Gastroesophageal sphincter (tissue), 4 donors: ENCODE measurements at regions not wholly inside any gene's neighbourhood (a gene's known extent, or its start where the extent isn't known, plus 50 kb on each side); places are given as distances from the start of the nearest gene placed in this dataset.

Experiments used
- ATAC-seq: fragments of 150-250 bp; one replicate; pipeline ENCODE4 v1.9.1; 2016; ENCODE audit warnings: mild to moderate bottlenecking, moderate library complexity
- H3K27ac ChIP-seq, 4 donors: fragments of 200-600 bp; sonication (generic) in 3 of 4; 1 replicate in 3 of 4; 2 replicates in 1 of 4; pipeline ENCODE4 v1.5.1; 2016 to 2019
- H3K27me3 ChIP-seq: fragments of 200-600 bp; sonication (generic); one replicate; pipeline ENCODE4 v1.5.1; 2019
- H3K36me3 ChIP-seq, 2 donors: fragments of 200-600 bp; sonication (generic); one replicate each; pipeline ENCODE4 v1.5.1; 2019; ENCODE audit warnings: control low read depth in 1 of 2
- H3K4me1 ChIP-seq, 3 donors: fragments of 200-600 bp; sonication (generic); 1 replicate in 2 of 3; 2 replicates in 1 of 3; pipeline ENCODE4 v1.5.1; 2016 to 2019; ENCODE audit warnings: control low read depth in 2 of 3
- H3K4me3 ChIP-seq, 2 donors: fragments of 200-600 bp; sonication (generic); one replicate each; pipeline ENCODE4 v1.5.1; 2019; ENCODE audit warnings: mild to moderate bottlenecking in 1 of 2, moderate library complexity in 1 of 2
- H3K9me3 ChIP-seq, 3 donors: fragments of 200-600 bp; sonication (generic); one replicate each; pipeline ENCODE4 v1.5.1; 2017 to 2019; ENCODE audit warnings: control low read depth in 2 of 3
- EP300 ChIP-seq: sonication (generic); formaldehyde crosslinking; IDR thresholded peaks from one replicate; pipeline ENCODE4 v1.6.1; 2017; ENCODE audit warnings: antibody characterized with exemption, mild to moderate bottlenecking
- POLR2A ChIP-seq, 2 donors: fragments of 450-650 bp; IDR thresholded peaks; one replicate each; pipeline ENCODE4 v1.6.1; 2017; ENCODE audit warnings: antibody characterized with exemption in 2 of 2, mild to moderate bottlenecking in 2 of 2, moderate library complexity in 1 of 2
- POLR2AphosphoS5 ChIP-seq: sonication (generic); formaldehyde crosslinking; IDR thresholded peaks from one replicate; pipeline ENCODE4 v1.6.1; 2017; ENCODE audit warnings: antibody characterized with exemption
- WGBS, 2 donors: methylation state at CpG; one replicate each; pipeline ENCODE4 v1.1.5; 2018; ENCODE audit warnings: low coverage in 1 of 2; 5-methylcytosine and 5-hydroxymethylcytosine counted together
- TF ChIP-seq, protein P1 (sequence below), 4 experiments: fragments of 200-600 bp in 2 of 4; fragments of 450-650 bp in 2 of 4; sonication (generic) in 1 of 4; IDR thresholded peaks; one replicate each; pipeline ENCODE4 v1.5.1; 2017 to 2019; ENCODE audit warnings: antibody characterized with exemption in 4 of 4, mild to moderate bottlenecking in 2 of 4, moderate library complexity in 2 of 4

DNA sequence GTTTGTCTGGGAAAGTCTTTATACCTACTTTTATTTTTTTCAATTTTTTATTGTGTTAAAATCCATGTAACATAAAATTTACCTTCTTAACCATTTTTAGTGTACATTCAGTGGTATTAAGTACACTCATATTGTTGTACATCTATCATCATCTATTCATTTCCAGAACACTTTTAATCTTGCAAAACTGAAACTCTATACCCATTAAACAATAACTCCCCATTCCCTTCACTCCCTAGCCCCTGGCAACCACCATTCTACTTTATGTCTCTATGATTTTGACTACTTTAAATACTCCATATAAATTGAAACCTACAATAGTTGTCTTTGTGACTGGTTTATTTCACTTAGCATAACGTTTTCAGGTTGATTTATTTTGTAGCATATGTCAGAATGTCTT, 131.9 kb upstream of the SLC38A2 start:
- ATAC-seq = no peak
- H3K9me3 ChIP-seq = peaks cover 0 to 16% (median 0%) of the 10 kb centered on the region in 3 donors
- H3K4me1 ChIP-seq = no peaks in the 10 kb centered on the region
- no peaks in the 10 kb centered on the region for H3K27me3 ChIP-seq
- H3K36me3 ChIP-seq = no peaks in the 10 kb centered on the region
- H3K4me3 ChIP-seq = no peak overlapping the region
- H3K27ac ChIP-seq = no peak overlapping the region
- 41 to 42% methylated on average over 1 of the region's 1 CpG for WGBS, 2 donors
- no peak for TF ChIP-seq POLR2A (IDR thresholded peaks at IDR 0.05)

DNA sequence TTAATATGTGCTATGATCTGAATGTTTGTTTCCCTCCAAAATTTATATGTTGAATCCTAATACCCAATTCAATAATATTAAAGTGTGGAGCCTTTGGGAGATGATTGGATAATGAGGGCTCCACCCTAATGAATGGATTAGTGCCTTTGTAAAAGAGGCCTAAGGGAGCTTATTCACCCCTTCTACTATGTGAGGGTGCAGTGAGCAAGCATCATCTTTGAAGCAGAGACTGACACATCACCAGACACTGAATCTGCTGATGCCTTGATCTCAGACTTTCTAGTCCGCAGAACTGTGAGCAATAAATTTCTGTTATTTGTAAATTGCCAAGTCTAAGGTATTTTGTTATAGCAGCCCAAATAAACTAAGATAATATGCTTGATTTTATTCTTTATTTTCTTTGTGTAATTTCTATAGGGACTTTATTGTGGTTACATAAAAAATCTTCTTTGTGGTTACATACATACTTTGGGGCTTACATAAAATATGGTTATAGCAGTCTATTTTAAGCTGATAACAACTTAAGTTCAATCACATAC, 131.1 kb upstream of the SLC38A2 start:
- TF ChIP-seq POLR2A (IDR thresholded peaks at IDR 0.05) (no peak), POLR2AphosphoS5 (no peak), EP300 (no peak)
- TF ChIP-seq, protein P1, sequence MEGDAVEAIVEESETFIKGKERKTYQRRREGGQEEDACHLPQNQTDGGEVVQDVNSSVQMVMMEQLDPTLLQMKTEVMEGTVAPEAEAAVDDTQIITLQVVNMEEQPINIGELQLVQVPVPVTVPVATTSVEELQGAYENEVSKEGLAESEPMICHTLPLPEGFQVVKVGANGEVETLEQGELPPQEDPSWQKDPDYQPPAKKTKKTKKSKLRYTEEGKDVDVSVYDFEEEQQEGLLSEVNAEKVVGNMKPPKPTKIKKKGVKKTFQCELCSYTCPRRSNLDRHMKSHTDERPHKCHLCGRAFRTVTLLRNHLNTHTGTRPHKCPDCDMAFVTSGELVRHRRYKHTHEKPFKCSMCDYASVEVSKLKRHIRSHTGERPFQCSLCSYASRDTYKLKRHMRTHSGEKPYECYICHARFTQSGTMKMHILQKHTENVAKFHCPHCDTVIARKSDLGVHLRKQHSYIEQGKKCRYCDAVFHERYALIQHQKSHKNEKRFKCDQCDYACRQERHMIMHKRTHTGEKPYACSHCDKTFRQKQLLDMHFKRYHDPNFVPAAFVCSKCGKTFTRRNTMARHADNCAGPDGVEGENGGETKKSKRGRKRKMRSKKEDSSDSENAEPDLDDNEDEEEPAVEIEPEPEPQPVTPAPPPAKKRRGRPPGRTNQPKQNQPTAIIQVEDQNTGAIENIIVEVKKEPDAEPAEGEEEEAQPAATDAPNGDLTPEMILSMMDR (IDR thresholded peaks at IDR 0.05) = no peak
- Histone ChIP-seq H3K4me1 (no peaks in the 10 kb centered on the region), H3K4me3 (no peak overlapping the region), H3K9me3 (peaks cover 0 to 16% (median 0%) of the 10 kb centered on the region in 3 donors), H3K27ac (no peak overlapping the region), H3K36me3 (no peaks in the 10 kb centered on the region), H3K27me3 (no peaks in the 10 kb centered on the region)
- WGBS, 2 donors = 73 to 100% methylated on average over 1 of the region's 1 CpG
- no peak for ATAC-seq

DNA sequence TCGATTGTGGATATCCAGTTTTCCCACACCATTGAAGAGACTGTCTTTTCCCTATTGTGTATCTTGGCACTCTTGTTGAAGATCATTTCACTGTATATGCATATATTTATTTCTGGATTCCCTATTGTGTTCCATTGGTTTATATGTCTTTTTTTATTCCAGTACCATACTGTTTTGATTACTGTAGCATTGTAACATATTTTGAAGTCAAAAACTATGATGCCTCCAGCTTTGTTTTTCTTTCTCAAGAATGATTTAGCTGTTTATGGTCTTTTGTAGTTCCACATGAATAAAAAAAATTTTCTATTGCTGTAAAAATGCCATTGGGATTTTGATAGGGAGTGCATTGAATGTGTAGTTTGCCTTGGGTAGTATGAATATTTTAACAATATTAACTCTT, 128.1 kb upstream of the SLC38A2 start:
- no peak for ATAC-seq
- Histone ChIP-seq H3K4me3 (no peak overlapping the region), H3K27me3 (no peaks in the 10 kb centered on the region), H3K4me1 (no peaks in the 10 kb centered on the region), H3K27ac (no peak overlapping the region), H3K9me3 (peaks cover 0 to 6% (median 0%) of the 10 kb centered on the region in 3 donors), H3K36me3 (no peaks in the 10 kb centered on the region)
- WGBS, 2 donors = 100% methylated on average over 1 of the region's 1 CpG; no CpG with 5 or more reads in 1 of the 2 donors
- TF ChIP-seq POLR2AphosphoS5 (no peak), EP300 (no peak), POLR2A (IDR thresholded peaks at IDR 0.05) (no peak)
- TF ChIP-seq, protein P1 (IDR thresholded peaks at IDR 0.05) = no peak

- TF ChIP-seq POLR2AphosphoS5 = no peak
- H3K27me3 ChIP-seq = no peaks in the 10 kb centered on the region
- ATAC-seq = no peak
- H3K36me3 ChIP-seq = no peaks in the 10 kb centered on the region
- peaks cover 0 to 6% (median 0%) of the 10 kb centered on the region in 3 donors for H3K9me3 ChIP-seq
- H3K4me1 ChIP-seq = peaks cover 0 to 2% (median 0%) of the 10 kb centered on the region in 3 donors
- H3K4me3 ChIP-seq = no peak overlapping the region
- 92 to 97% methylated on average over 2 of the region's 2 CpGs for WGBS, 2 donors
- no peak overlapping the region for H3K27ac ChIP-seq
Observed at GRCh38 chr12:46499901-46500300, 127.3 kb upstream of the SLC38A2 start.

- no peak overlapping the region for H3K4me3 ChIP-seq
- no peak for ATAC-seq
- H3K9me3 ChIP-seq = peaks cover 0 to 6% (median 0%) of the 10 kb centered on the region in 3 donors
- 89 to 100% methylated on average over 1 of the region's 1 CpG for WGBS, 2 donors
- H3K27ac ChIP-seq = no peak overlapping the region
- no peaks in the 10 kb centered on the region for H3K27me3 ChIP-seq
- H3K4me1 ChIP-seq = peaks cover 0 to 9% (median 0%) of the 10 kb centered on the region in 3 donors
- TF ChIP-seq POLR2A (IDR thresholded peaks at IDR 0.05) = no peak
- TF ChIP-seq EP300 = no peak
- TF ChIP-seq POLR2AphosphoS5 = no peak
- TF ChIP-seq, protein P1 (IDR thresholded peaks at IDR 0.05) = no peak
- no peaks in the 10 kb centered on the region for H3K36me3 ChIP-seq
Observed at GRCh38 chr12:46499226-46499625, 126.7 kb upstream of the SLC38A2 start.

- Histone ChIP-seq H3K27me3 (no peaks in the 10 kb centered on the region), H3K4me1 (peaks cover 0 to 18% (median 4%) of the 10 kb centered on the region in 3 donors), H3K36me3 (no peaks in the 10 kb centered on the region), H3K4me3 (no peak overlapping the region), H3K9me3 (peaks cover 0 to 6% (median 0%) of the 10 kb centered on the region in 3 donors), H3K27ac (no peak overlapping the region)
- 100% methylated on average over 1 of the region's 1 CpG for WGBS, 2 donors
- TF ChIP-seq EP300 (no peak), POLR2AphosphoS5 (no peak), POLR2A (IDR thresholded peaks at IDR 0.05) (no peak)
- TF ChIP-seq, protein P1 (IDR thresholded peaks at IDR 0.05) = no peak
- no peak for ATAC-seq
Observed at GRCh38 chr12:46497739-46498138, 125.2 kb upstream of the SLC38A2 start.
